K562 (cell line): ENCODE measurements at regions not wholly inside any gene's neighbourhood (a gene's known extent, or its start where the extent isn't known, plus 50 kb on each side); places are given as distances from the start of the nearest gene placed in this dataset.

Experiments used
- ATAC-seq: fragments of 200-7000 bp; cut with Tn5 transposase; 3 replicates; pipeline ENCODE4 v1.9.1; 2020; ENCODE audit warnings: moderate library complexity
- BruUV-seq: library from RNA; stranded (reverse); fragments of 400-500 nt; replicated peaks from 2 replicates; lab custom pipeline; 2021; lab: Mats Ljungman, UMichigan
- CTCF ChIA-PET: fragments of 300-600 bp; formaldehyde crosslinking; extraction: SDS; loops from one replicate; lab custom pipeline; 2021; ENCODE audit warnings: low intra/inter-chr PET ratio; lab: Yijun Ruan, JAX
- POLR2A ChIA-PET: fragments of 300-600, 350-650 bp; sonication (Branson Sonifier 250); formaldehyde crosslinking; extraction: SDS; loops from one replicate; lab custom pipeline; 2021; ENCODE audit warnings: antibody characterized with exemption, inconsistent platforms; lab: Yijun Ruan, JAX
- DNase-seq, 4 experiments: peaks; one replicate each; pipeline versions ENCODE4 v3.0.0 to v3.0.0-alpha.2; 2011 to 2018; ENCODE audit warnings: low spot score in 3 of 4, mixed read lengths in 3 of 4; ENCODE audit errors: extremely low read depth in 1 of 4
- FAIRE-seq: peaks from 2 replicates; lab custom pipeline; 2011; peaks lifted over from hg19 to GRCh38; lab: Jason Lieb, UNC
- H2AFZ ChIP-seq: 2 replicates; pipeline ENCODE4 v1.6.0; 2011; ENCODE audit warnings: low read depth, low read length, control low read depth, inconsistent platforms
- H3K27ac ChIP-seq: fragments of 200-600 bp; 3 replicates; pipeline ENCODE4 v1.8.0; 2011; ENCODE audit warnings: low read depth, mild to moderate bottlenecking, control low read depth, inconsistent platforms, low read length, moderate library complexity, mixed read lengths; ENCODE audit errors: extremely low read depth
- H3K27me3 ChIP-seq, 2 experiments: fragments of 300-600 bp in 1 of 2; 2 replicates in 1 of 2; 3 replicates in 1 of 2; pipeline versions ENCODE4 v1.6.0 to v1.8.0; 2011; ENCODE audit warnings: inconsistent platforms in 2 of 2, low read length in 2 of 2, mild to moderate bottlenecking in 1 of 2, mixed read lengths in 1 of 2, moderate library complexity in 1 of 2; ENCODE audit not compliant: control insufficient read depth in 2 of 2, insufficient read depth in 2 of 2
- H3K36me3 ChIP-seq: fragments of 300-600 bp; 3 replicates; pipeline ENCODE4 v1.8.0; 2011; ENCODE audit warnings: mild to moderate bottlenecking, low read length, inconsistent platforms; ENCODE audit not compliant: control insufficient read depth, insufficient read depth
- H3K4me1 ChIP-seq, 2 experiments: fragments of 200-600 bp in 1 of 2; replicated peaks in 1 of 2; 2 replicates in 1 of 2; 3 replicates in 1 of 2; pipeline versions ENCODE4 v1.5.1 to v1.8.0; 2011; ENCODE audit warnings: inconsistent platforms in 2 of 2, low read length in 2 of 2, mild to moderate bottlenecking in 1 of 2, mixed read lengths in 1 of 2, moderate library complexity in 1 of 2; ENCODE audit not compliant: control insufficient read depth in 2 of 2, insufficient read depth in 2 of 2
- H3K4me2 ChIP-seq: 2 replicates; pipeline ENCODE4 v1.6.1; 2011; ENCODE audit warnings: low read length, control low read depth, inconsistent platforms, mixed read lengths; ENCODE audit not compliant: insufficient read depth
- H3K4me3 ChIP-seq: fragments of 200-600 bp; sonication (generic), shearing (Covaris generic); 2 replicates; pipeline ENCODE4 v1.5.1; 2016; ENCODE audit warnings: control low read depth, inconsistent platforms
- H3K79me2 ChIP-seq: fragments of 200-600 bp; 3 replicates; pipeline ENCODE4 v1.8.0; 2011; ENCODE audit warnings: low read length, inconsistent platforms; ENCODE audit not compliant: control insufficient read depth, insufficient read depth
- H3K9ac ChIP-seq, 2 experiments: 2 replicates each; pipeline versions ENCODE4 v1.6.0 to v1.6.1; 2011; ENCODE audit warnings: low read depth in 2 of 2, low read length in 2 of 2, control low read depth in 1 of 2, inconsistent platforms in 1 of 2, mild to moderate bottlenecking in 1 of 2, mixed read lengths in 1 of 2; ENCODE audit not compliant: insufficient read depth in 1 of 2
- H3K9me1 ChIP-seq: one replicate; pipeline ENCODE4 v1.6.0; 2011; ENCODE audit warnings: inconsistent platforms, mild to moderate bottlenecking, low read length, moderate library complexity; ENCODE audit not compliant: control insufficient read depth, insufficient read depth
- H3K9me3 ChIP-seq: replicated peaks from 2 replicates; pipeline ENCODE4 v1.5.1; 2011; ENCODE audit warnings: low read depth, low read length, inconsistent platforms; ENCODE audit not compliant: control insufficient read depth, insufficient read depth
- H4K20me1 ChIP-seq: replicated peaks from 2 replicates; pipeline ENCODE4 v1.6.1; 2011; ENCODE audit warnings: low read length, inconsistent platforms, mixed read lengths; ENCODE audit not compliant: control insufficient read depth, insufficient read depth
- ATF3 ChIP-seq, 2 experiments: fragments of 450-650 bp in 1 of 2; sonication (generic) in 1 of 2; formaldehyde crosslinking in 1 of 2; IDR thresholded peaks in 1 of 2; conservative IDR thresholded peaks in 1 of 2; 2 replicates each; pipeline versions ENCODE4 v1.6.1 to v1.8.1; 2016 to 2023; ENCODE audit warnings: mild to moderate bottlenecking in 2 of 2, moderate library complexity in 2 of 2, inconsistent platforms in 1 of 2, missing genetic modification reagents in 1 of 2
- DPF2 ChIP-seq: fragments of 450-650 bp; IDR thresholded peaks from 2 replicates; pipeline ENCODE4 v1.6.1; 2016
- JUND ChIP-seq, 2 experiments: IDR thresholded peaks; 2 replicates in 1 of 2; 3 replicates in 1 of 2; pipeline ENCODE4 v1.6.1; 2011; ENCODE audit warnings: borderline replicate concordance in 2 of 2, low read depth in 2 of 2, low read length in 2 of 2, improper control_type of control experiment in 1 of 2, missing biosample characterization in 1 of 2, missing genetic modification characterization in 1 of 2, missing genetic modification reagents in 1 of 2
- NFE2L1 ChIP-seq: fragments of 450-650 bp; IDR thresholded peaks from 2 replicates; pipeline ENCODE4 v1.6.1; 2016; ENCODE audit warnings: missing genetic modification characterization, low read depth, mild to moderate bottlenecking, missing compliant biosample characterization, moderate library complexity, borderline replicate concordance
- POLR2AphosphoS2 ChIP-seq: IDR thresholded peaks from 2 replicates; pipeline ENCODE4 v1.6.1; 2012; ENCODE audit warnings: low read length, improper control_type of control experiment
- RAD51 ChIP-seq: fragments of 450-650 bp; IDR thresholded peaks from 2 replicates; pipeline ENCODE4 v1.7.1; 2016; ENCODE audit warnings: low read depth, mild to moderate bottlenecking, borderline replicate concordance
- SMARCA4 ChIP-seq: fragments of 450-650 bp; IDR thresholded peaks from 2 replicates; pipeline ENCODE4 v1.6.1; 2016
- SMARCE1 ChIP-seq: fragments of 450-650 bp; IDR thresholded peaks from 2 replicates; pipeline ENCODE4 v1.7.1; 2016; ENCODE audit warnings: mild to moderate bottlenecking
- USF1 ChIP-seq: sonication (generic); formaldehyde crosslinking; IDR thresholded peaks from 2 replicates; pipeline ENCODE4 v1.9.0; 2022; ENCODE audit warnings: mild to moderate bottlenecking, missing genetic modification reagents
- ZBTB33 ChIP-seq: sonication (generic); formaldehyde crosslinking; IDR thresholded peaks from 2 replicates; pipeline ENCODE4 v1.8.1; 2023; ENCODE audit warnings: mild to moderate bottlenecking, missing genetic modification reagents
- ZFP30 ChIP-seq: fragments of 250-450 bp; sonication (Bioruptor Pico); IDR thresholded peaks from 2 replicates; pipeline ENCODE4 v1.8.0; 2022; ENCODE audit warnings: moderate library complexity, mild to moderate bottlenecking, inconsistent platforms, borderline replicate concordance
- ZFX ChIP-seq: sonication (generic); formaldehyde crosslinking; IDR thresholded peaks from 2 replicates; pipeline ENCODE4 v1.8.0; 2022; ENCODE audit warnings: mild to moderate bottlenecking, missing genetic modification reagents, moderate library complexity
- ZKSCAN1 ChIP-seq: fragments of 150-350 bp; IDR thresholded peaks from 2 replicates; pipeline ENCODE4 v1.6.1; 2016; ENCODE audit warnings: low read depth, low read length
- ZNF124 ChIP-seq: sonication (generic); formaldehyde crosslinking; IDR thresholded peaks from 2 replicates; pipeline ENCODE4 v1.8.1; 2022; ENCODE audit warnings: missing genetic modification reagents
- ZNF354B ChIP-seq: fragments of 250-450 bp; sonication (Bioruptor Pico); IDR thresholded peaks from 2 replicates; pipeline ENCODE4 v1.4.0; 2020
- ZNF57 ChIP-seq: fragments of 450-650 bp; formaldehyde crosslinking; IDR thresholded peaks from 2 replicates; pipeline ENCODE4 v1.4.0; 2020; ENCODE audit warnings: mild to moderate bottlenecking, moderate library complexity
- ZNF780A ChIP-seq: fragments of 250-450 bp; sonication (Bioruptor Pico); IDR thresholded peaks from 2 replicates; pipeline ENCODE4 v1.5.0; 2021; ENCODE audit warnings: mild to moderate bottlenecking
- WGBS: fragments of 100-300 bp; shearing (Covaris generic); methylation state at CpG from one replicate; pipeline ENCODE4 v1.1.6; 2016; ENCODE audit warnings: low coverage, mixed read lengths; ENCODE audit not compliant: insufficient coverage; ENCODE audit errors: missing lambda C conversion rate; 5-methylcytosine and 5-hydroxymethylcytosine counted together
- in situ Hi-C: fragments of 300-500 bp; cut with MboI; formaldehyde crosslinking; loops from 4 replicates; pipeline ENCODE4 v1.15.0; 2018; ENCODE audit warnings: inconsistent platforms, mixed read lengths
- intact Hi-C: fragments of 100-400 bp; cut with micrococcal nuclease; formaldehyde crosslinking; loops from 2 replicates; pipeline ENCODE4 v1.14.2; 2022

GRCh38 chr9:129262261-129262660 is 84.2 kb upstream of the IER5L start:
- H3K4me2 ChIP-seq = no peak overlapping the region
- CTCF ChIA-PET = no interaction called here
- FAIRE-seq = no peak

More at GRCh38 chr9:129262261-129262660, 84.2 kb upstream of the IER5L start:
- BruUV-seq = no TSS peak
- Histone ChIP-seq H3K79me2 (no peaks in the 10 kb centered on the region), H4K20me1 (peaks cover 6% of the 10 kb centered on the region; the same call in 1 of the 2 replicates), H3K4me1 (peaks cover 6 to 27% of the 10 kb centered on the region in 2 experiments), H3K9ac (no peak overlapping the region), H3K27me3 (peaks cover 0 to 21% of the 10 kb centered on the region in 2 experiments; a peak in 3 of 5 replicates), H2AFZ (no peak overlapping the region), H3K9me1 (no peaks in the 10 kb centered on the region), H3K9me3 (no peaks in the 10 kb centered on the region), H3K36me3 (no peaks in the 10 kb centered on the region), H3K4me3 (no peak overlapping the region), H3K27ac (no peak overlapping the region)
- DNase-seq = no peak
- 77% methylated on average over 5 of the region's 9 CpGs for WGBS
- TF ChIP-seq USF1 (CRISPR knock-in tag) = no peak
- no peak for TF ChIP-seq DPF2
- no peak for TF ChIP-seq SMARCE1
- no peak for TF ChIP-seq ZFP30 (CRISPR knock-in tag)
- no peak for TF ChIP-seq ZBTB33 (CRISPR knock-in tag)
- TF ChIP-seq ZFX (CRISPR knock-in tag) = no peak
- no peak for TF ChIP-seq RAD51
- no peak for TF ChIP-seq NFE2L1 (tag)
- no peak for TF ChIP-seq ZNF57 (CRISPR knock-in tag)
- TF ChIP-seq ZNF124 (CRISPR knock-in tag) = no peak
- no peak for TF ChIP-seq POLR2AphosphoS2
- no peak for TF ChIP-seq SMARCA4
- no peak for TF ChIP-seq ZKSCAN1
- TF ChIP-seq JUND (IDR thresholded peaks at IDR 0.05; ENCODE audit: borderline replicate concordance, low read depth, low read length) = no peak
- TF ChIP-seq JUND (tag; IDR thresholded peaks at IDR 0.05; ENCODE audit: borderline replicate concordance, low read depth, low read length) = no peak
- TF ChIP-seq ZNF354B = no peak
- TF ChIP-seq ATF3 (IDR thresholded peaks at IDR 0.05) = no peak
- no peak for TF ChIP-seq ATF3 (CRISPR knock-in tag; conservative IDR thresholded peaks at IDR 0.05)
- no peak for TF ChIP-seq ZNF780A
- in situ Hi-C loops = no loop called here
- POLR2A ChIA-PET = interaction anchor here (1.1 kb wide), 1 partner anchor 20 kb away, joined by 4 read pairs; no protein-coding TSS in a partner anchor
- intact Hi-C loops = no loop called here
- no peak for ATAC-seq
